ENCODE measurements at regions not wholly inside any gene's neighbourhood (a gene's known extent, or its start where the extent isn't known, plus 50 kb on each side); places are given as distances from the start of the nearest gene placed in this dataset.

GRCh38 chr2:66673286-66673685, 238.4 kb downstream of the MEIS1 start:
- no peak for TF ChIP-seq CTCF (IDR thresholded peaks at IDR 0.05; ENCODE audit: extremely low read depth in 1 of 2, insufficient read depth in 1 of 2, low read depth in 1 of 2, low read length in 2 of 2)
- no peak for TF ChIP-seq POLR2A (IDR thresholded peaks at IDR 0.05; ENCODE audit: low read depth, low read length)
- no peak for TF ChIP-seq JUN (IDR thresholded peaks at IDR 0.05; ENCODE audit: borderline replicate concordance, insufficient read depth, insufficient read length, low read depth)
- TF ChIP-seq EZH2 (IDR thresholded peaks at IDR 0.05; ENCODE audit: borderline replicate concordance, low read depth, low read length, severe bottlenecking), result no peak
- TF ChIP-seq POLR2AphosphoS5 (IDR thresholded peaks at IDR 0.05; ENCODE audit: insufficient read depth, low read depth, low read length), result no peak
- no peak for TF ChIP-seq MAX (IDR thresholded peaks at IDR 0.05; ENCODE audit: insufficient read depth, insufficient read length)
- no peak for TF ChIP-seq GATA2 (IDR thresholded peaks at IDR 0.05; ENCODE audit: insufficient read depth, insufficient read length, low read depth, low read length)

All from endothelial cell of umbilical vein (primary cell).